Right renal pelvis (tissue), 4 donors: ENCODE measurements at regions not wholly inside any gene's neighbourhood (a gene's known extent, or its start where the extent isn't known, plus 50 kb on each side); places are given as distances from the start of the nearest gene placed in this dataset.
"Not testable (repeated sequence)": the region's sequence is repeated elsewhere in the genome, so short reads cannot be mapped to it uniquely, and the experiment has no call there.

Source experiments
- DNase-seq, 4 donors: peaks; one replicate each; pipeline ENCODE4 v3.0.0-alpha.2; 2013; ENCODE audit warnings: low read depth in 4 of 4, low spot score in 3 of 4, missing footprints in 1 of 4

GRCh38 chr6:74549746-74550145 lies 656.1 kb downstream of the COL12A1 start:
- DNase-seq = no peak

GRCh38 chr6:74534465-74535211 lies 671.2 kb downstream of the COL12A1 start:
- DNase-seq = peak; percentile 10 to 52 (median 31)

GRCh38 chr6:74519163-74519562 lies 686.7 kb downstream of the COL12A1 start:
- DNase-seq = no peak

- no peak for DNase-seq
Measured at GRCh38 chr6:74518035-74518434, 687.8 kb downstream of the COL12A1 start.

- DNase-seq = no peak
Measured at GRCh38 chr6:74510878-74511277, 695.0 kb downstream of the COL12A1 start.

GRCh38 chr6:74507649-74508048 lies 698.2 kb downstream of the COL12A1 start:
- DNase-seq = no peak

- DNase-seq = no peak
Measured at GRCh38 chr6:74505391-74505790, 700.5 kb downstream of the COL12A1 start.

- no peak for DNase-seq
Measured at GRCh38 chr6:74504941-74505340, 700.9 kb downstream of the COL12A1 start.

- no peak for DNase-seq
Measured at GRCh38 chr6:74492587-74492986, 713.3 kb downstream of the COL12A1 start.

- no peak for DNase-seq
Measured at GRCh38 chr6:74491844-74492374, 713.9 kb downstream of the COL12A1 start.

GRCh38 chr6:74488726-74489125 lies 717.1 kb downstream of the COL12A1 start:
- not testable (repeated sequence) for DNase-seq

- DNase-seq = no peak
Measured at GRCh38 chr6:74482180-74482579, 723.7 kb downstream of the COL12A1 start.

GRCh38 chr6:74480561-74480960 lies 725.3 kb downstream of the COL12A1 start:
- DNase-seq = no peak

- no peak for DNase-seq
Measured at GRCh38 chr6:74479960-74480359, 725.9 kb downstream of the COL12A1 start.

- no peak for DNase-seq
Measured at GRCh38 chr6:74479420-74479819, 726.4 kb downstream of the COL12A1 start.

- not testable (repeated sequence) for DNase-seq
Measured at GRCh38 chr6:74474046-74474445, 731.8 kb downstream of the COL12A1 start.

GRCh38 chr6:74468552-74468951 lies 737.3 kb downstream of the COL12A1 start:
- not testable (repeated sequence) for DNase-seq

GRCh38 chr6:74467533-74468215 lies 738.2 kb downstream of the COL12A1 start:
- no peak for DNase-seq

GRCh38 chr6:74466572-74466971 lies 739.3 kb downstream of the COL12A1 start:
- DNase-seq = no peak

- no peak for DNase-seq
Measured at GRCh38 chr6:74459260-74459659, 746.6 kb downstream of the COL12A1 start.

- DNase-seq = no peak
Measured at GRCh38 chr6:74458536-74458935, 747.3 kb downstream of the COL12A1 start.

GRCh38 chr6:74455786-74456185 lies 750.1 kb downstream of the COL12A1 start:
- DNase-seq = no peak
